HG03159 (cell line): ENCODE measurements at regions not wholly inside any gene's neighbourhood (a gene's known extent, or its start where the extent isn't known, plus 50 kb on each side); places are given as distances from the start of the nearest gene placed in this dataset.
"Not testable (repeated sequence)": the region's sequence is repeated elsewhere in the genome, so short reads cannot be mapped to it uniquely, and the experiment has no call there.

Experiments
- ATAC-seq: cut with Tn5 transposase; IDR thresholded peaks from one replicate; pipeline ENCODE4 v1.9.1; 2021; ENCODE audit warnings: mild to moderate bottlenecking, moderate library complexity; ENCODE audit not compliant: unreplicated experiment

DNA sequence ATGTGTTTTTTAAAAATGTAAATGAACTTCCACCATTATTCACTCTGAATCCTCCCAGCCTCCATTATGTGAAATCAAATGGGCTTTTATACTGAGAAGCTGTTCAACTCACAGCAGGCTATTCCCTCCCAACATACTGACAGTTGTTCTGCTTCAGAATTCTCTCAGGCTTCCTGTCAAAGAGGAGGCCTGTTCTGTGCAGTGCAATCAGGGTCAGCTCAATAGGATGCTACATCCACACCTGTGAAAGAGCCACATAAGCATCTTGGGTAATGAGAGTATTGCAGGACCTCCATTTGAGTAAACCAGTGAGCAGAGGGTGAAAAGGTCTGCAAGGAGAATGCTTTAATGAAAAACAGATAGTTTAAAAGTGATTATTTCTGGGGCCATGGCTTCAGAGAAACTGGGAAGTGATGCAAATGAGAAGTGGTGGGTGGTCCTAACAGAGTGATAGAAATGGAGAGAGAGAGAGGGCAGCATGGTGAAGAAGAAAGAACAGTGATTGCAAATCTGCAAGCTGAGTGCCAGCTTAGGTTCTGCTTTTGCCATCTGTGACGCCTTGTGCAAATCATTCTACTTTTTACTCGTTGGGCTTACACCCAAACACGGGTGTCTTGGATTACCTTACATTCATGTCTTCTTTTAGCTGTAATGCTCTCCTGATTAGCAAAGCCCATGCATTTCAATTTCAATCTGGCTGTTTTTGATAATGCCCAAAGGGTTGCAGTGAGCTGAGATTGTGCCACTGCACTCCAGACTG, 202.5 kb upstream of the NMUR2 start:
- ATAC-seq: no peak

DNA sequence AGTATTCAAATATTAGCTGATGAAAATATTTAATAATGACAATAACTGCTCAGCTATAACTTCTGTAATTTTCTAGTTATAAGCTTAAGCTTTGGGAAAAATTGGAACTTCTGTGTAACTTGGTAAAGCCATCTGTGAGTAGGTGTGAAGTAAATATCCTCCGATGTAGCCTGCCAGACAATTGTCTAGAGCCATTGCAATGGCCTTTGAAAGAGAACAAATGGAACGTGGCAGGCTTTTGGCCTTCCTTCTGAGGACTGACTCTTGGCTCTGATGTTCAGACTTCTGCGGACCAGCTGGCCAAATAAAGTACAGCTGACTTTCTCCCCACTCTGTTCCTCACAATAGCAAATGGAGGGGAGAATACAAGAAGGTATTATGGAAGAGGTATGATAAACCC, 203.4 kb upstream of the NMUR2 start:
- no peak for ATAC-seq

DNA sequence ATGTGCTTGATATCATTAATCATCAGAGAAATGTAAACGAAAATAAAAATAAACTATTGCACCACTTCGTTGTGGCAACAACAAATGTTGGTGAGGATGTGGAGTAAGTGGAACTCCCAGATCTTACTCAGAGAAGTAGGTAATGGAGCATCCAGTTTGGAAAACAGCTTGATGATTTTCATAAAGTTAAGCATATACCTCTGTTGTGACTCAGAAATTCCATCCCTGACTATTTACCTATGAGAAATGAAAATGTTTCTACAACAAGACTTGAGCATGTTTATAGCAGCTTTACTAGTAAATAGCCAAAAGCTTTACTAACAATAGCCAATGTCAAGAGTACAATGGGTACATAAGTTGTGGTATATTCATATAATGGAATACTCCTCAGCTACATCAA, 214.7 kb upstream of the NMUR2 start:
- no peak for ATAC-seq

DNA sequence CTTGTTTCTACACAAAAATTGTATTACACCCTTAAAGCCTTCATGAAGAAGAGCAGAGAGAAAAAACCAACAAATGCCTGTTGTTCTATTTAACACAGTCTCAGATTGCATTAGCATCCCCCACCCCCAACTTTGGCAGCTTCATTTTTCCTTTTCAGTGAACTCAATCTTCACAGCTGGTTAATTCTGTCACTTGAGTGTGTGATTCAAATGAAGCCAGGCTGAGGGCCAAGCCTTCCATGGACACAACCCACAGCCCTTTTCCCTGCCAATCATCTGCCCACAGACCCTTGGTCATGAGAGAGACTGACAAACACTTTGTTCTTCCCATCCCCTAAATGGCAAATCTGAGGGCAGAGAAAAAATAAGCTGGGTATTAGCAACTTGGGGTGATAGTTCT, 217.5 kb upstream of the NMUR2 start:
- ATAC-seq: no peak

DNA sequence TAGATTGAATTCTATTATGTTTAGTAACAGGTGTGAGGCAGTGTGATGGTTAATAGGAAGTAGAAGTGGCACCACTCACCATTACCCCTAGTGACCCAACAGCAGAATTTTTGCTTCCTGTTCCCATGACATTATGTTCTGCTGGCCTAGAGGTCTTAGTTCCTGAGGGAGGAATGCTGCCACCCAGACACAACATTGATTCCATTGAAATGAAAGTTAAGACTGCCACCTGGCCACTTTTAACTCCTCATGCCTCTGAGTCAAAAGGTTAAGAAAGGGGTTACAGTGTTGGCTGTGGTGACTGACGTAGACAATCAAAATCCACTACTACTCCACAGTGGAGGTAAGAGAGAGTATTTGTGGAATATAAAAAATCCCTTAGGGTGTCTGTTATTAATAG, 218.9 kb upstream of the NMUR2 start:
- no peak for ATAC-seq

DNA sequence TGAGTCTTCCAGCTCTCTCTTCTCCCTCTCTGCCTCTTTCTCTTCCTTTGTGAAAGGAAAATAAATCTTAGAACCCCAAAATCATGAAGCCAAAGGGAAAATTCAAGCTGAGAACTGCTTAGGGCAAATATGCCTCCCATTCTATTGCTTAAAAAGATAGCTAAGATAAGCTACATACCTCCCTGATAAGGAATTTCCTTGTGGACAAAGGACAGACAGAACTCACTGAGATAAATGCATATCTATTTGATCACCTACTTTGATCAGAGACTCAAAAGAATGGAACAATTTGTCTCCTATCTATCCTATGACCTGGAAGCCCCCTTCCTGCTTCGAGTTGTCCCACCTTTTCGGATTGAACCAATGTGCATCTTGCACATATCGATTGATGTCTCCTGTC, 220.6 kb upstream of the NMUR2 start:
- no peak for ATAC-seq

DNA sequence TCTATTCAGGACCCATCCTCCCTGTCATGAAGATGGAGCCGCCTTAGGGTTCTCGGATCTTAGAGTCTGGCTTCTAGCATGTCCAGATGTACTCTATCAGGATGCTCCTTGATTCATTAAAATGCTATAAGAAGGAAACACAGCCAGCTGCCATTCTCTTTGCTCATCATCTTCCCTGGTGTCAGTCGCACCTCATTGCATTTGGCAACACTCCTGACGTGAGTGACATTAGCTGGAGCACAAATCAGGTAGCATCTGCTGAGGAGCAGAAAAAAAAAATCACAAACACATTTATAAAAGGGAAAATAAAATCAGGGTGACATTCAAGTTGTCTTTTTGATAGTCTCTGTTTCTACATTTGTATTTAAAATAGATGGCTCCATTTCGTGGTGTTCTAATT, 226.1 kb upstream of the NMUR2 start:
- no peak for ATAC-seq

DNA sequence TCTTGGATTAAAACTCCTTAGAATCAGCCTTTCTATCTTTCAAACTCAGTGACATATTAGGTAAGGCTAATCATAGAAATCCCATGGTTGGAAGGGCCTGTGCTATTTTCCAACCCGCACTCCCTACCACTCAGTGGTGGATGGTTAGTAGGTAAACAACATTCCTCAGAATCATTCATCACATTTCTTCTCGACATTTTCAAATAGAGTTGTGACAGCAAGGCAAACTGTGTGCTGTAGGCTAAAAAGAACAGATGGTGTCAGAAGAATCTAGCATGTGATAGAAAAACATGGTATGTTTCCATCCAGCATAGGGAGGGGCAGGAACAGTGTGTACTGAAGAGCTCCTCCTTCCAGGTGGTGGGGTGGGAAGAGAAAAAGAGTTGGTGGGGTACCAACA, 227.3 kb upstream of the NMUR2 start:
- no peak for ATAC-seq

DNA sequence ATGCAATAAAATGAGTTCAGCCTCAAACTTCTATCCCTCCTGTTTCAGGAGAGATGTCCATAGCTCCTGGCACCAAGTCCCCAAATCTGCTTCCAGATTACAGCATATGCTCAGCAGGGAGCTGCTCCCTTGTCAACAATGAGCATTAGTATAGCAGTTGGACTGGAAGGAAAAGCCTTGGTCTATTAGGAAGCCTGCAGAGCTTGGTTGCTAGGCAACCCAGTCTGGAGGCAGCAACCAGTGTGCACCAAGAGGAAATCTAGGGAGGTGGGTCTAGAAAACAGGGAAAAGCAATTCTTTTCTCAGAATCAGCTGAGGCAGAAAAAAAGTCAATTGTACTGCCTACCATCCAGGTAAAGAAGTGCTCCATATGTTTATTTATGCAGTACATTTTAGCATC, 229.5 kb upstream of the NMUR2 start:
- no peak for ATAC-seq

DNA sequence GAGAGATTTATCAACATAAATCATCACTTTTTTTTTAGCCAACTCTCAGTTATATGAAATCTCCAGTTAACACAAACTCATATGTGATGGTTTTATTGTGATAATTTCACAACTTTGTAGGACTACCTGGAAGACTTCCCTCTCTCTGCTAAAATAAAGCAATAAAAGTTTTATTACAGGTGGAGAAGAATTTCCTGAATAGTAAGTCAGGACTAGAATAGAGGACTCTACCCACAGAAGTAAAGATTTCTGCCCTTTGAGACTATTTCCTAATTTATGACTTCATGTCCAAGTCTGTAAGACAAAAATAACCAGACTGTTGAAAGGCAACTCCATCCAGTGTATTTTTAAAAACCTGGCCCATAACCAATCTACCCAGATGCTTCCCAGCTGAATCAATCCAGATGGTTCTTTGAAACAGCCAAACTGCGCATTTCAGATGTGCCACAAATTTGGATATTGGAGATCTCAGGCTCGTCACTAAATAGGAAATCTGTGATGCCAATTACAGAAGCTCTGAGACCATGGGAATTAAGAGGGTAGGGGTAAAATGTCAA, 234.0 kb upstream of the NMUR2 start:
- no peak for ATAC-seq

DNA sequence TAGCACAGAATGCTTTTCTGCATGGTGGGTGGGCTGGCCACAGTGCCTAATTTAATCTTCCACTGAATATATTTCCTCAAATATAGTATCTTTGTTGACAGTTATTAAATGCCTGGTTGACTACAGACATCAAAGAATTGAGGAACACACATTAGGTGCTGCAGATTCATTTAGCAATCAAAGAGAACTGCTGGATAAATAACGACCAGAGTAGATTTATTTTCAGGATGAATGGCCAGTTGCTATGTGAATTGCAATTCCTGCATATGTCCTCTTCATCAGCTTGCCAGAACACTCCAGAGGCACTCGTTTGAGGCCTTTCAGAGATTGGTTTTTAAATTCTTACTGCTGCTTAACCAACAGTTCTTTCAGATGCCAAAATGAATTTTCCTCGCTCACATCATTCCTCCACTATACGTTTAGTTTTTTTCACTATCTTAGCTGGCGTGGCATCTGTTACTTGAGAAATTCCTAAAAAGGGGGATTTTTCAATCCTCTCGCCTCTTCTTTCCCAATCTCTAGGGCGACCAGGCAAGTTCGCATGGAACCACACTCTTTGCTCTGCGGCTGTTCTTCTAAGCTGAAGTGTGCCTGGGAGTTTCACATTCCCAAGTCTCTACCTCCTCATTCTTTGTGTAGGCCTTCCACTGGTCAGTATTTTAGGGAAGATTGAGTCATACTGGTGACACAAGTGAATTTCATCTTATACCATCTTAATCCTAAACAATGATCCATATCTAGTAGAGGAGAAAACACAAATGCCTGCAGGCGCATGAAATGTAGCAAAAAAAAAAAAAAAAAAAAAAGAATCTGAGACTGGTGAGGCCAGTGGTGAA, 237.1 kb upstream of the NMUR2 start:
- ATAC-seq: no peak

DNA sequence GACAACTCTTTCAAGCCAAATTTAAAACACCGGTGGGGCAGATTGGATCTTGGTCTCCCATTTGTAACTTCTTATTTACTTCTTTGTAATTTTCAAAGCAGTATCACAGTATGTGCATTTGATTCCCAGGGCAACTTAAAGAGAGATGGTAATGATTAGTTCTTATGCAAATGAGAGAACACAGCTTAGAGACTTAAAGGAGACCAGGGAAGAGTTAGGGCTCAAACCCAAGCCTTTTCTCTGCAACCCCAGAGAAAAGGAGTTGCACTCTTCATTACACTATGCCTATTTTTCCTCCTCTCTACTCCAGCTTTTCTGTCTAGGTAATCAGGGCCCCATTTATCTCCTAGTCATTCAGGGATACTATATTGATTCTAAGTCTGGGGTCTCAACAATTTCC, 237.8 kb upstream of the NMUR2 start:
- ATAC-seq: no peak

DNA sequence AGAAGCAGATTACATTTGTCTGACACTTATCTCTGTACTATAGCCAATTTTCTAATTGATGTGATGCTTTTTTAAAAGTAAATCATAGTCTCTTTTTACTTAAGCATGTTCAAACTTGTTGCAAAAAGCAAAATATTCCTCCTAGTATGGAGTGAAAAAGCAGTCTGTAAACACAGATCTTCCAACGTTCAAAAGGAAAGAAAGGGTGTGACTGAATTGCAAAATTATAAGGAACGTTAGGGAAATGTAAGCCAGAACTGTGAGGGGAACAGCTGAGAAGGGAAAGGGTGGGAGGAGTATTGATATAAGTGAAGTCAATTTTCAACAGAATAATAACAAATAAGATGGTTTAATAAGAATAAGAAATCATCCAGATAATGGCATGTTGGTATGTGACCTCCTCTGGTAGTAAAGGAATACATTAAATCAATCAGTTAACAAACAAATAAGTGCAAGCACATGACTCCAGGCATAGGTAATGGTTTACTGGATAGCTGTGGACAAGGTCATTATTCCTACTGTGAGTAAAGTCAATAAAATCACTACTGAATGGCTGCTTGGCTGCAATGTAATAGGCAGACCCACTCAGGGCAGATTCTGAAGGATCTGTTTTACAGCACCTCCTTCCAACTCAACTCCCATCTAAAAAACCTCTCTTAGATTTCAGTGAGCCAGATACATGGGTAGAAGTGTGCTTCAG, 239.1 kb upstream of the NMUR2 start:
- ATAC-seq: no peak

DNA sequence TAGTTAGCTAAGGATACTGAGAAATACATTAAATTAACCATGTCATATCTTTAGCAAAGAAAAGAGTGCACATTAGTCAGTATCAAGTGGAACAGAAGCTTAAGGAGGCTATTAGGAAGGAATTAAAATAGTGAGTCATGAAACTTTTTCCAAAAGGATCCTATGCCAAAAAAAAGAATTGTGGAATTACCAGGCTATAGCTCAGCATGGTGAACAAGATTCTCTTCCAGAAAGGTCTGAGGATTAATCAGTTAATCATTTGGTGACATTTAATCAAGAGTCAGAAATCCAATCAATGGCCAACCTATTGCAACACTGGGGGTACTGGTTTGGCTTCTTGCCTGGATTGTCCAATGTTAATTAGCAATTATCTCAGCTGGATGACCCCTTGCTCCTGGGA, 244.5 kb upstream of the NMUR2 start:
- no peak for ATAC-seq

DNA sequence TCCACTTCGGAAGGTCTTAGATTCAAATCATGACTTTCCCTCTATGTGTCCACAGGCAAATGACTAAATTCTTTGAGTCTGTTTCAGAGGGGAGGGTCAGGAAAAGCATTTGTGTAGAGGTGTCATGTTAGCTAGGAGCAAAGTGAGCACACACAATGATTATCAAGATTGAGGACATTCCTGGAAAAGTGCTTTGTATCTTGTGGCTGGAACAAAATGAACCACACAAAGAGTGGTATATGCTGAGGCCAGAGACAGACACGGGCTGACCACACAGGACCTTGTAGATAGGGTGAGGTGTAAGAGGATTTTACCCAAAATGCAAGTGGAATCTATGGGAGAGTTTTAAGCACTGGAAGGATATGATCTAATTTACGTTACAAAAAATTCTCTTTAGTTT, 245.3 kb upstream of the NMUR2 start:
- no peak for ATAC-seq

DNA sequence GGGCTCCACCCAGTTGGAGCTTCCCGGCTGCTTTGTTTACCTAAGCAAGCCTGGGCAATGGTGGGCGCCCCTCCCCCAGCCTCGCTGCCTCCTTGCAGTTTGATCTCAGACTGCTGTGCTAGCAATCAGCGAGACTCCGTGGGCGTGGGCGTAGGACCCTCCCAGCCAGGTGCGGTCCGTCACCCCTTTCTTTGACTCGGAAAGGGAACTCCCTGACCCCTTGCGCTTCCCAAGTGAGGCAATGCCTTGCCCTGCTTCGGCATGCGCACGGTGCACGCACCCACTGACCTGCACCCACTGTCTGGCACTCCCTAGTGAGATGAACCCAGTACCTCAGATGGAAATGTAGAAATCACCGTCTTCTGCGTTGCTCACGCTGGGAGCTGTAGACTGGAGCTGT, 254.4 kb upstream of the NMUR2 start:
- not testable (repeated sequence) for ATAC-seq

DNA sequence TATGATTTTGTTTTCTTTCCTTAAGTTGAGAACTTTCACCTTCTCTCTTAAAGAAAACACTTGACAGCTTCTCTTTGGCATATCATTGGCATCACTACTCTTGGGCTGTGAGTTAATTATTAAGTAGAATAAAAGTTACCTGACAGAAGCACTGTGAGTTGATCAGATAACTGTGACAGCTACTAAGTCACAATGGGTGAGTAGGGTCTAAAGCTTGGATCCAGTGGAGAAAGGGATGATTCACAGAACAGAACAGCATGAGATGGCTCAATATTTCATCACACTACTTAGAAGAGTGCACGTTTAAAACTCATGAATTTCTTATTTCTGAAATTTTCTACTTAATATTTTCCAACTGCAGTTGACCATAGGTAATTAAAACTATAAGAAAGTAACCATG, 268.5 kb upstream of the NMUR2 start:
- ATAC-seq: no peak

DNA sequence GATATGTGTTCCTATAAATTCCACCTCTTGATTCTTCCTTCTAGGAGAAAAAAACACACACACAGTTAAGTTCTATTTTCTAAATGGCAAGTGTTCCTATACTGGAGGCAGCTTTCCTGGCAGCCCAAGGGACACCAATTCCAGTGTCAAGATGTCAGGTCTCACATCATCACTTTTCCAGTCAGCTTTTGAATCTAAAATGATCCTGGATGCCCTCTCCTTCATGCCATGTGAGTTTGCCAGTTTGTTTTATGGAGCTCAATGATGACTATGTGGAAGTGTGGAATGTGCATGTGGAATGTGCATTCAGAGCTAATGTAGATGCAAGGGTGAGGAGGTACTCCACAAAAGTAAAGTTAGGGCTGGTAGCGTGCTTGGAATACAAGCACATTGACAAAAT, 269.3 kb upstream of the NMUR2 start:
- no peak for ATAC-seq

DNA sequence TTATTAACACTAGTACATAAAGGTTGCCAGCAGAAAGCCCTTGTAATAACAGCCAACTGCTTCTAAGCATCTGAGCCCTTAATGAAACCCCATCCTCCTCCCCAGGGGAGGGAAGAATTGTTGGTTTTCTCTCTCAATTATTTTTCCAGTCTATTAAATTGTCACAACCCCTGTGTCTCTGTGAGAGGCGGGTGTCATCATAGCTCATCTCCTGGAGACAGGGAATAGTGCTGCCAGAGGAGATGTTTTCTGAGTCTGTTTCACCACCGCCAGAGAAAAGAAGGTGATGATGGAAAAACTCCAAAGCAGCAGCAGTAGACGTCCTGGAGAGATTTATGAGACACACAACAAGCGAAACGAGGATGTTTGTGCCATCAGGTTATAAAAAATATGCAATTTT, 271.1 kb upstream of the NMUR2 start:
- ATAC-seq: no peak

DNA sequence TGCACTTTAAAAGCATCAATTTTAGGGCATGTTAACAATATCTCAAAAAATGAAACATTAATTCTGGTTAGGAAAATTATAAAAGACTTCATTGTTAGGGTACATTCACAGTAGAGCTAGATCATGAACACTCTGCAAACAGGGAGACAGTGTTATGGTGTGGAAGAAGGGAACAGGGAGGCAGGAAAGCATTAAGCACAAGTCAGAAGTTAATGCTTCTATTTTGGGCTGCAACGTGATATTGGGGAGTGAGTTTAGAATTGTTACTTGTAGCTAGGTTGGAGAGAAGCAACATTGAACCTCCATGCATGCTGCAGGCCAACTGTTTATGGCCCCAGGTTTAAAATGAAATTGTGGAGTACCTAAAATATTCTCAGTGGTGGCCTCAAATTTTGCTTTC, 278.1 kb upstream of the NMUR2 start:
- no peak for ATAC-seq

DNA sequence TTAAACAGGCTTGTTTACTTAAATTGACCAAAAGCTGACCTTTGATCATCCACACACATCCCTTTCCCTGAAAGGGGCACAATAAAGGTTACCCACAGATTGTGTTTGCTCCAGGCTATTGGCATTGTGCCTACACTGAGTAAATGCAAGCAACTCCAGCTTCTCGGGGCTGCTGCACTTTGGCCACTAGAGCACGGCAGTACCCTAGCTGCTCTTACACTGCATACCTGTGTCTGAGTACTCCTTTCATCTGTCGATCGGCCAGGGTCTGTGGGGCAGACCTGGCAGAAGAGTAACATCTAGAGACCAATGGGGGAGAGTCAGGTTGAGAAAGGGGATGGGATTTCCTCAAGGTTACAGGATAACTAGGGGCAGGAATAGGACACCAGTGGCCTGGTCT, 281.9 kb upstream of the NMUR2 start:
- ATAC-seq: no peak
